HG02973 (cell line): ENCODE measurements at regions not wholly inside any gene's neighbourhood (a gene's known extent, or its start where the extent isn't known, plus 50 kb on each side); places are given as distances from the start of the nearest gene placed in this dataset.
A peak's percentile ranks its signal among the peaks of the same experiment; 100 is the strongest.
"Not testable (repeated sequence)": the region's sequence is repeated elsewhere in the genome, so short reads cannot be mapped to it uniquely, and the experiment has no call there.

Experiments used
- ATAC-seq: cut with Tn5 transposase; IDR thresholded peaks from one replicate; pipeline ENCODE4 v1.9.1; 2021; ENCODE audit warnings: moderate library complexity; ENCODE audit not compliant: unreplicated experiment

- ATAC-seq = no peak
Observed at GRCh38 chr5:62790348-62790747, 211.7 kb downstream of the LRRC70 start.

DNA sequence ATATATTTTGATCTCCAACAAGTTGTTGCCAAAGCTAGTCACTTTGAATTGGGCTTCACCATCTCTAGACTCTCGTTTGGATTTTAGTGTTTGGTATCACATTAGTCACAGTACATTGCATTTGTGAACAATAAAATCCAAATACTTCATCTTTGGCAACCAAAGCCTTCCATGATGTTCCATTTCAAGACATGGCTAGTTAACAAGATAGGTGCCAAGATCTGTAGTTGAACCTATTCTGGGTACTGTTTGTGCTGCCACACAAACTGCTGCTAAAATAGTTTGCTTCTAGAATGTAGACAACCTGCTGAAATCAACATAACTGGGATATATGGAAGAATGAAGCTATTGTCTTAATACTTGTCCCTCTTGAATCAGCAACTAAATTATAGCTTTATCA, 207.5 kb downstream of the LRRC70 start:
- ATAC-seq = no peak

DNA sequence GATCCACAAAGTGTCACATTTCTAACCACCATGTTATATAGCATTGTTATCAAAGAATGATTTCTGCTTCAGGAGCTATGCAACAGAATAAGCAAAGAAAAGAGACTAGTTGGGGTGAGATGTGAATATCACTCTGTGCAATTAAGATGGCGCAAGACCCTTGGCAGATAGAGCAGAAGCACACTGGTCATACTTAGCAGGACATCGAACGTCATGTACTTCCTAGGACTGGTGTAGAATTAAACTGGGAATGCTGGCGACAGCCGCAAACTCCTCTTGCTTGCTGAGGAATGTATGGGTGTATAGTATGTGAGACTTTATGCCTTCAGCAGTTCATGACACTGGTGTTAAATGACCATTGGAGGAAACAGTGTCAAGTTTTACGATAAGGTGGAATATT, 207.0 kb downstream of the LRRC70 start:
- no peak for ATAC-seq

DNA sequence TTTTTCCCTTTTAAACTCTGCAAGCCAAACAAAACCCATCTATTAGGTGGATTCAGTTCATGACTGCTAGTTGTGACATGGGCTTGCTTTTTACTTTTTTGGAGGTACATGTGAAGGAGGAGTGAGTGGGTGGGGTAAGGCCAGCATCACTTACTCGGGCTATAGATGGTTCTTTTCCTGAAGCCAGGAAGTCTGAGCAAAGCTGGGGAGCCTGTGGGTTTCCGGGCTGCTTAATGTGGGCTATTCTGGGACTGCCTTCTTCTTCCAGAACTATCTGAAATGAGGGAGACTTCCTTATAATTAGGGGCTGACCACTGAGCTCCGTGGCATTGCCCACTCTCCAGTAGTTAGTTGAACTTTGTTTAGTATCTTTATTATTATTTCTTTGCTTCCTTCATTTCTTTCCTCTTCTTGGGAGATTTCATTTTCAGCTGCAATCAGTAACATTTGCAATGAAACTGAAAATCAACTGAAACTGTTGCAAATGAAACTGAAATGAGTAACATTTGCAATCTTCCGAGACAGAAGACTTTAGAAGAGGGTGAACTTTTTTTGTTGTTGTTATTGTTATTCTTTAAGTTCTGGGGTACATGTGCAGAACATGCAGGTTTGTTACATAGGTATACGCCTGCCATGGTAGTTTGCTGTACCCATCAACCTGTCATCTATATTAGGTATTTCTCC, 204.9 kb downstream of the LRRC70 start:
- peak; percentile 44 for ATAC-seq

DNA sequence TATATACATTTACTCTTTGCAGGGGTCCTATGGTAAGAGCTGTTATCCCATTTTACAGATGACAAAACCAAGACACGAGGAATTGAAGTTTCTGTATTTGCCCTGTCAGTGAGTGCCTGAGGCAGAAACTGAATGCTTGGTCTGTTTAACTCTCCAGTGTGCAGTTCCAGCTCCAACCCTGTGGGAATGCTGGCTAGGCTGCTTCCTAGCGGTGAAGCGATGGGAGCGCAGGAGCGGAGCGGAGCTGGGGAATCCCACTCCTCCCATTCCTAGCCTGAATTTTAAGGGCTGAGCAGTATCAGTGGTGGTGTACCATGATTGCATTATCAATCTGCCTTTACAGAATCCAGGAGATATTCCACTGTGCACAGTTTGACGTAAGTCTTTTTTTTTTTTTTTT, 202.3 kb downstream of the LRRC70 start:
- no peak for ATAC-seq

DNA sequence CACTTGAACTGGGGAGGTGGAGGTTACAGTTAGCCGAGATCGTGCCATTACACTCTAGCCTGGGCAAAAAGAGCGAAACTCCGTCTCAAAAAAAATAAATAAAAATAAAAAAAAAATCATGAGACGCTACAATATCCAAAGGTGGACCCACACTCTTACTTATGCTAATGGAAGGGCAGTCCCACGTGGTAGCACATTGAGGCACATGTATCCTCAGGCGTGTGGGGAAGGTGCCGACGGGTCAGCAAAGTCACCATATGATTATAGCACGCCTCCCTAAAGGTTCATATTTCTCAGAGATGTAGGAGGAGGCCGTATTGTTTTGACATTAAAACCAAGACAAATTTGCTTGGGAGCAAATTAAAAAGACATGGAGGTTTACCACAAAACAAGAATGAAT, 201.6 kb downstream of the LRRC70 start:
- no peak for ATAC-seq

DNA sequence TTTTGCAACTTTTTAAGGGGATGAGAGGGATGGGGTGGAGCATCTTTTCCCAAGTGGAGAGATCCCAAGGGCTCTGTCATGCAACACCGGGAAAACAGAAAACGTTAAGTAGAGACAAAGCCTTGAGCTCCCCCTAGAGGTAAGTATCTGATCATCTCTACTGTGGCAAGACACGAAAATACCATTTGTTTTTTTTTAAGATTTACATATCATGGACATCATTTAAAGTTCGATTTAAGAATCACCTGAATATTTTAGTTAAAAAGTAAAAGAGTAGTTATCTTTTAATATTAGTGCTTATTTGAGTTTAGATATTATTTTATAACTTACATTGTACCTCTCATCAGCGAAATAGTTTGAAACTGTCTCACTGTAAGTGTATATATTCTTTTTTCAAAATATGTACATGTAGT, 200.4 kb downstream of the LRRC70 start:
- ATAC-seq = peak; percentile 51

DNA sequence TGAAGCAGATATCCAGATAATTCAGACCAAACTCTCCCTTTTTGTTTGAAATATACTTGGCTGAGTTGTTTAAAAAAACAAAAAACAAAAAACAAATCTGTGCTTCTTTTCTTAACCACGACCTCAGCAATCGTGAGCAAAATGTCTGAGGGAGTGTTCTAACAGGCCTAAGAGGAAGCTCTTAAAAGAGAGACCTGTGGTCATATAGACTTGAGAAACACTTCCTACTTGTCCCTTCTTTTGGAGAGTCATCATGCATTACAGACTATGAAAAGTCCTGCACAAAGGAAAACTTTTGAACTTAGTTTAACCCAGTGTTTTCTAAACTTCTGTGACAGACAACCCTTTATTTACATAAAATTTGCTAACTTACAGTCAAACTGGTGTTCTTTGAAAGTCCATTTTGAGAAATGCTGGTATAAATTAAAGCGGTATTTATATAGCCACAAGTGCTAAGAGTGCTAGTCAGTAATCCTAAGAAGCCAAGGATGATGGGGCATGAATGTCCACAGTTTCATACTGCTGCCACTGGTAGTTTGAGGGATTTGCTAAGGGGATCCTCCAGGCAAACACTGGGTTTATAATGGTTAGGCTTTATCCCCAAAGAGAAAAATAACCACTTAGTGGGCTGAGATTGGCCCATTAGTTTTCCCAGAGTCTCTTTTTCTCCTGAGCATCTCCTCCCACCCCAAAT, 199.8 kb downstream of the LRRC70 start:
- ATAC-seq = peak; percentile 27

GRCh38 chr5:62777081-62777480, 198.5 kb downstream of the LRRC70 start:
- not testable (repeated sequence) for ATAC-seq

GRCh38 chr5:62776592-62776991, 198.0 kb downstream of the LRRC70 start:
- not testable (repeated sequence) for ATAC-seq

DNA sequence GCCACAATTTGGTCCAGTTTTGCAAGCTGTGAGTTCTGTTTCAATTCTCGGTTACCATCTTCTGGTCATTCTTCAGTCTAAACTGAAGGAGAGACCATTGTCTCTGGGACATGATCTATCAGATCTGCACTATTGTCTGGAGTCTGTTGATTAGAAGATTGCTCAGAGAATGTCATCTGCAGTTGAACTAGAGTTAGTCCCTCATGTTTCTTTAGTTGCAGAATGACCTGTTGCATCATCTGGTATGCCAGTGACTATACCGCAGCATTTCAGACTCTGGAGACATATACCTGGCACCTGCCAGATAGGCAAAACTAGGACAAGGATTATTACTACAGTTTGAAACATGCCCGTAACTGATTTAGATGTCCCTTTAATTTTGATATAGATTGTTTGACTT, 194.8 kb downstream of the LRRC70 start:
- ATAC-seq = no peak

- ATAC-seq = no peak
Observed at GRCh38 chr5:62771341-62771740, 192.7 kb downstream of the LRRC70 start.

DNA sequence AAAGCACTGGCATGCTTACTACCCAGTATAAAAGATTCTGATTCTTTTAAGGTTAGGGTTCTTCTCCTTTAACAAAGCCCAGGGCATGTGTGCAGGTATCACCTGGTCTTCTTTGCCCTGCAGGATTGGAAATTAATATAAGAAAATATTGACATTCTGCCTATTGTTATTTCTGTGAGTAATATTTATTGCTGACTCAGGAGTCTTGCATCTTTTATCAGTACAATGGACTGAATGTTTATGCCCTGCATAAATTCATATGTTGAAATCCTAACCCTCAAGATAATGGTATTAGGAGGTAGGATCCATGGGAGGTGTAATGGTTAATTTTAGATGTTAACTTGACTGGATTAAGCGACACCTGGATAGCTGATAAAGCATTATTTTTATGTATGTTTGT, 189.0 kb downstream of the LRRC70 start:
- no peak for ATAC-seq

DNA sequence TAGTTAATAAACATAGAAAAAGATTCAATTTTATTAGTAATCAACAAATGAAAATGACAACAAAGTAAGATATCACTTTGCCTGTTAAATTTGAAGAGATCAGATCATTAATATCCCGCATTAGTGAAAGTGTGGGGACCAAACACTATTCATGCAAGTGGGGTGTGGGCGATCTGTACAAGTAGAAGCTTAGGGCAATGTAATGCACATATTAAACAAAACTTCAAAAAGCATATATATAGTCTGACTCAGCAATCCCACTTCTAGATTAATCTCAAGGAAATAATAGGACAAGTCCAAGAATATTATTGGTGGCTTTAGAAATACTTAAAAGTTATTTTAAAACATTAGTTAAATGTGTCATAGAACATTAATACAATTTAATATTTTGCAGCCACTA, 188.5 kb downstream of the LRRC70 start:
- ATAC-seq = no peak

- ATAC-seq = no peak
Observed at GRCh38 chr5:62762503-62762902, 183.9 kb downstream of the LRRC70 start.

GRCh38 chr5:62757686-62758085, 179.1 kb downstream of the LRRC70 start:
- not testable (repeated sequence) for ATAC-seq

DNA sequence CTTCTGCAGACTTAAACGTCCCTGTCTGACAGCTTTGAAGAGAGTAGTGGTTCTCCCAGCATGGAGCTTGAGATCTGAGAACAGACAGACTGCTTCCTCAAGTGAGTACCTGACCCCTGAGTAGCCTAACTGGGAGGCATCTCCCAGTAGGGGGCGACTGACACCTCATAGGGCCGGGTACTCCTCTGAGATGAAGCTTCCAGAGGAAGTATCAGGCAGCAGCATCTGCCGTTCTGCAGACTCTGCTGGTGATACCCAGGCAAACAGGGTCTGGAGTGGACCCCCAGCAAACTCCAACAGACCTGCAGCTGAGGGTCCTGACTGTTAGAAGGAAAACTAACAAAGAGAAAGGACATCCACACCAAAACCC, 174.4 kb downstream of the LRRC70 start:
- not testable (repeated sequence) for ATAC-seq

DNA sequence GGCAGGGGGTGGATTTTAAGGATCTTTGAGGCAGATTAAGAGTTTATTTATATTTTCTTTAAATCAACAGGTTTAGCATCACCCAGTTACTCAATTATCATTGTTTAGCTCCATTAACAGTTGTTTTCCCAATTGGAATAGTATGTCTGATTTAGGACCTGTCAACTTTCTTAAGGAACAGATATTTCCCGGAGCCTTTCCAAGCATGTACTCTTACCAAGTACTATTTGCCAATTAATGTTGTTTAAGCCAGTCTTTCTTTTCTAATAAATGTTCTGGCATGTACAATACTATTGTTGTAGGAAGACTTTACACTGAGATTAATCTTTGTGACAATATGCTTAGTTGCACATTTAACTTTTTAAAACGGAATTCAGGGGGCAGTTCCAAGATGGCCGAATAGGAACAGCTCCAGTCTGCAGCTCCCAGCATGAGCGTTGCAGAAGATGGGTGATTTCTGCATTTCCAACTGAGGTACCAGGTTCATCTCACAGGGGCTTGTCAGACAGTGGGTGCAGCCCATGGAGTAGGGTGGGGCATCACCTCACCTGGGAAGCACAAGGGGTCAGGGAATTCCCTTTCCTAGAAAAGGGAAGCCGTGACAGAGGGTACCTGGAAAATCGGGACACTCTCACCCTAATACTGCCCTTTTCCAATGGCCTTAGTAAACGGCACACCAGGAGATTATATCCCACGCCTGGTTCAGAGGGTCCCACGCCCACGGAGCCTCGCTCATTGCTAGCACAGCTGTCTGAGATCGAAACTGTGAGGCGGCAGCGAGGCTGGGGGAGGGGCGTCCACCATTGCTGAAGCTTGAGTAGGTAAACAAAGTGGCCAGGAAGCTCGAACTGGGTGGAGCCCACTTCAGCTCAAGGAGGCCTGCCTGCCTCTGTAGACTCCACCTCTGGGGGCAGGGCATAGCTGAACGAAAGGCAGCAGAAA, 173.7 kb downstream of the LRRC70 start:
- ATAC-seq = not testable (repeated sequence)

DNA sequence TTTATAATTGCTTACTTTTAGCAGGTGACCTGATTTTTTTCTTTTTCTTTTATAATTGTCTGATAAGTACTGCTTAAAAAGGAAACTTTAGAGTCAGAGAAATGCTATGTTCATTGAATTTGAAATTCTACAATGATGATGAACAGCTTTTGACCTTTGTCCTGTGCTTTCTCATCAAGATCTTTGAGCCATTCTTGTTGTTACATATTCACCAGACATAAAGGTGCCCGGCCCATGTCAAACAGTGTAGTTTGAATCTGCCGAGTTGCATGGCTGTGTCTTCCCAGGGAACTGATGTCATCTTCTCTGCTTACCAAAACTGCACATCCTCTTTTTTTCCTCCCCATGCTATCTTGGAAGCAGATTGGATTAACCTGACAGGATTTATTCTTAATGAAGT, 163.6 kb downstream of the LRRC70 start:
- no peak for ATAC-seq

GRCh38 chr5:62741761-62742160, 163.1 kb downstream of the LRRC70 start:
- no peak for ATAC-seq

DNA sequence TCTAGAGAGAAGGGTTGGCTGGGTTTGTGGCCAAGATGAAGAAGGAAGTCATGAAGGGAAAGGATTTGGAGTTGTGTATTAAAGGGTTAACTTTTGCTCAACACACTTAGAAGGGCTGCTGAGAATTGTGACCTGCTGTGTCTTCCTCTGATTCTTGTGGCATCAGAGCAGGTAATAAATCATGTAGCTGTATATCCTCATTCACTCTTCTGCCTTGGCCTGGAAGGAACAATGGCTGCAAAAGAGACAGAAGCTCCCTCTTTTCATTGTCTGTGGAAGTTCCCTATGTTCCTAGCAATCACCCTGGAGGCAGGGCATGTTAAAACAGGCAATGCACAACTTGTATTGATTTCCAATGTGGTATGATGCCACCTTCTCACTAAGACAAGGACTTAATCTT, 159.1 kb downstream of the LRRC70 start:
- no peak for ATAC-seq

GRCh38 chr5:62732677-62733121, 154.1 kb downstream of the LRRC70 start:
- no peak for ATAC-seq
